GM18502 (cell line): ENCODE measurements at regions not wholly inside any gene's neighbourhood (a gene's known extent, or its start where the extent isn't known, plus 50 kb on each side); places are given as distances from the start of the nearest gene placed in this dataset.
A peak's percentile ranks its signal among the peaks of the same experiment; 100 is the strongest.
"Not testable (repeated sequence)": the region's sequence is repeated elsewhere in the genome, so short reads cannot be mapped to it uniquely, and the experiment has no call there.

Experiments
- ATAC-seq: cut with Tn5 transposase; IDR thresholded peaks from one replicate; pipeline ENCODE4 v1.9.1; 2021; ENCODE audit warnings: mild to moderate bottlenecking; ENCODE audit not compliant: unreplicated experiment, poor library complexity

- no peak for ATAC-seq
Observed at GRCh38 chr3:18989237-18989795, 159.0 kb upstream of the KCNH8 start.

- no peak for ATAC-seq
Observed at GRCh38 chr3:18988614-18989229, 159.6 kb upstream of the KCNH8 start.

- no peak for ATAC-seq
Observed at GRCh38 chr3:18987862-18988447, 160.4 kb upstream of the KCNH8 start.

DNA sequence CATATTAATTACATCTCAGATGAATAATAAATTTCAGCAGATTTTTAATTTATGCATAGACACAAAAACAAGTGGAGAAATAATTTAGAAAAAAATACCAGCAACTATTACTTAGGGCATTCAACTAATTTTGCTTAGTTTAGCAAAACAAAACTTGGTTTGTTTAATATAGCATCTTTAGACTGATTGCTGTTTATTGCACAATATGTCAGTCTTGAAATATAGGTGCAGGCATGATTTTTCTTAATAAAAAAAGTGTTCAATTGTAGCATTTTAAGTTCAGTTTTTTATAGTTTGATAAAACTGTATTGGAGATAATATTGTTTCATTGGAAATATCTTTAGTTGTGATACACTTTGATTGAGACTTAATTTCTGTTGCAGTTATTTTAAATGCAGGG, 161.2 kb upstream of the KCNH8 start:
- no peak for ATAC-seq

DNA sequence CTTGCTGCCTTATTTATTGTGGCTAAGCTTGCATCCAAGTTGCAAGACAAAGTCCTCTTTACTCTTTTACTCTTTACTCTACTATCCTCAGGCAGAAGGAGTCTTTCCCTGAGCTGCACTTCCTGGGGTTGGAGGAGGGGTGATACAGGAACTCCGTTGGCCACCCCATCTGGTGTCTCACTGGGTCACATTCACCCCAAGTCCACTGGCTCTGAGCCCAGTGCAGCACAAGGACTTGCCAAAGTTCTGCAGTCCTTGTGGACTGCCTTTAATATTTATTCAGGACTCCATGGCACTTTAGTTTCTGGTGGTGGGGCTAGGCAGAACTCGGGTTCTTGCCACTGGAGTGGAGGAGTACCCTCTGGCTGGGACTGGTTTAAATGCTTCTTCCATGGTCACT, 165.4 kb upstream of the KCNH8 start:
- ATAC-seq: no peak

DNA sequence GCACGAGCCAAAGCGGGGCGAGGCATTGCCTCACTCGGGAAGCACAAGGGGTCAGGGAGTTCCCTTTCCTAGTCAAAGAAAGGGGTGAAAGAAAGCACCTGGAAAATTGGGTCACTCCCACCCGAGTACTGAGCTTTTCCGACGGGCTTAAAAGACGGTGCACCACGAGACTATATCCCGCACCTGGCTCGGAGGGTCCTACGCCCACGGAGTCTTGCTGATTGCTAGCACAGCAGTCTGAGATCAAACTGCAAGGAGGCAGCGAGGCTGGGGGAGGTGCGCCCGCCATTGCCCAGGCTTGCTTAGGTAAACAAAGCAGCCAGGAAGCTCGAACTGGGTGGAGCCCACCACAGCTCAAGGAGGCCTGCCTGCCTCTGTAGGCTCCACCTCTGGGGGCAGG, 172.2 kb upstream of the KCNH8 start:
- not testable (repeated sequence) for ATAC-seq

DNA sequence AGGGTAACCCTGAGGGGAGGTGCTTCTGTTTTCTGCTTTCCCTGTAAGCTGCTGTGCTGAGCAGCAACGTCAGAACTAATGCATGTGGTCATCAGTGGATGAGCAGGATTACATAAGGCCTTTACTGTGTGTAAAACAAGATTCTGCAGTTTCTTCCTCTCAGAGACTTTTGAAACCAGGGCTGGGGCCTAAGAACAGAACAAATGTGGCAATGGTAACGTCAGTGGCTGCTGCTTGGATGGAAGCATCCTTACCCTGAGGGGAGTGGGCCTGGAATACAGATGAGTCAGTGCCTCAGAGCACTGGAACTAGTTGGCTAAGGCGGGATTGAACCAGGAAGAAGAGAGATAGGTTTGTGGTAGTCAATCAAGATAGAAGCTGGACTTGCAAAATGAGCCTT, 180.2 kb upstream of the KCNH8 start:
- no peak for ATAC-seq

GRCh38 chr3:18965781-18966180, 182.5 kb upstream of the KCNH8 start:
- no peak for ATAC-seq

DNA sequence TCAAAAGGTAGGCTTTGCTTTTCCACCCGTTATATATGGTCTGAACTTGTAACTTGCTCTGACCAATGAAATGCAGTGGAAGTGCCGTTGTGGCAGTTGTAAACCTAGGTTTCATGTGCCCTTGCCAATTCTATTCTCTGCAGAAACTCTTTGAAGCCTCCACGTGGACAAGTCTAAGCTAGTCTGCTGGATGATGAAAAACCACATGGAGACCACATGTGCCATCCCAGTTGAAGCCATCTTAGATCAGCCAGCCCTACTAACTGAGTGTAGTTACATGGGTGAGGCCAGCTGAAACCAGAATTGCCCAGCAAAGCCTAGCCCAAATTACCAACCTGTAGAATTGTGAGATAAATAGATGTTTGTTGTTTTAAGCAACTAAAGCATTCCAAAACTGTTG, 183.7 kb upstream of the KCNH8 start:
- ATAC-seq: no peak

- no peak for ATAC-seq
Observed at GRCh38 chr3:18951333-18951732, 197.0 kb upstream of the KCNH8 start.

GRCh38 chr3:18946524-18946923, 201.8 kb upstream of the KCNH8 start:
- ATAC-seq: no peak

DNA sequence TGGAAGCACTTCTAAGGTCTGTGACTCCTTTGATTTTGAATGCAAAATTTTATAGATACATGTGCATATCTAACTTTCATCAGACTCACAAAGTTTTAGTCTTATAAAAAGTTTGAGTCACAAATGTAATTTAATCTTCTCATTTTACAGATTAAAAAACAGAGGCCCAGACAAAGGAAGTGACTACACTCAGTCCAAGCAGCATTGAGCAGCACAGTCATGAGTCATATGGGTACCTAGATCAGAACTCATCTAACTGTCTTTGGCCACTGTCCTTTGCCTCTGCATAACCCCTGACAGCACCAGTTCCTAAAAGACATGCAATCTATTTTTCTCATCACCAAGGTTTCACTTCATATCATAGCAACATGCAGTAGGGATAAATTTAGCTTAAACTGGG, 210.7 kb upstream of the KCNH8 start:
- ATAC-seq: peak; percentile 84

GRCh38 chr3:18919158-18919557, 229.2 kb upstream of the KCNH8 start:
- no peak for ATAC-seq

- ATAC-seq: no peak
Observed at GRCh38 chr3:18917923-18918322, 230.4 kb upstream of the KCNH8 start.

- ATAC-seq: no peak
Observed at GRCh38 chr3:18902081-18902793, 246.1 kb upstream of the KCNH8 start.

DNA sequence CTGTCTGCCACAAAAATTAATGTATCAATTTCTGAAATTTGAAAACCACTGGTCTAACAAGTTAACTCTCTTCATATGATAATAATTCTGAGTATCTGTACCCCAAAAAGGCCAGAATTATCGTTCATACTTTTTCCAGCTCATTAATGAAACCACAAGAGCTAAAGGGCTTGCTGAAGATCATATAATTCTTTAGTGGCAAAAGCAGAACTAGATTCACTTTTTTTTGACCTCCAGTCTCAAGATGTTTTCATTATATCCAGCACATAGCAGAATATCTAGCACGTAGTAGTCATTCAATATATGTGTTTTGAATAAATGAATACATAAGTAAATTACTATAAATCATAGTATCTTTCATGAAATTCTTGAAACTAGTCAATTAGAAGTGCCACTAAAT, 246.7 kb upstream of the KCNH8 start:
- no peak for ATAC-seq

DNA sequence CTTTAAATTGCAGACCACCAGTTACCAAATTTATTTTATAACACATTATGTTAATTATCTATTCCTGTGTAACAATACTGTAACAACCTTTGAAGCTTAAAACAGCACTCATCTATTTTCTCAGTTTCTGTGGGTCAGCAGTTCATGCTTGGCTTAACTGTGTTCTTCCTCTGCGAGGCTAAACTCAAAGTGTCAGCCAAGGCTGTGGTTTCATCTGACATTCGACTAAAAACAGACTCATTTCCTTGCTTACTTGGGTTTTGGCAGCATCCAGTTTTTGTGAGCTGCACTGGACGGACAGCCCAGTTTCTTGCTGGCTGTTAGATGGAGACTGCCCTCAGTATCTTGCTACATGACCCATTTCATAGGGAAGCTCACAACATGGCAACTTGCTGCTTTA, 247.3 kb upstream of the KCNH8 start:
- ATAC-seq: peak; percentile 86

- ATAC-seq: no peak
Observed at GRCh38 chr3:18898911-18899310, 249.4 kb upstream of the KCNH8 start.

DNA sequence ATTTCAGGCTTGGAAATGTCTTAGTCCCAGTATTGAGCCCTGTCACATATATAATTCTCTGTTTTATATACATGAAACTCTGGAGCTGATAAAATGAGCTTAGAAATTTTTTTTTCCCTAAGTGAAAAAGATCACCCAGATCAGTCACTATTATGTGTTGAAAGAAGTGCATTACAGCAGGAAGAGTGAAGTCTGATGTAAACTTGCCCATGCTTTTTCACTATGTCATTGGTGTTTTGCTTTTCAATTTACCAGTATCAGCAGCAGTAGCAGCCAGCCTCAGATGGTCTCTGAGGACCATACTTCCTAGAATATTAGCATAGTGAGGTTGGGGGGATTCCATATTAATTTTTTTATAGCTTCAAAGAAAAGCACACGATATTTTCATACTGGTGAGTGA, 255.6 kb upstream of the KCNH8 start:
- no peak for ATAC-seq

DNA sequence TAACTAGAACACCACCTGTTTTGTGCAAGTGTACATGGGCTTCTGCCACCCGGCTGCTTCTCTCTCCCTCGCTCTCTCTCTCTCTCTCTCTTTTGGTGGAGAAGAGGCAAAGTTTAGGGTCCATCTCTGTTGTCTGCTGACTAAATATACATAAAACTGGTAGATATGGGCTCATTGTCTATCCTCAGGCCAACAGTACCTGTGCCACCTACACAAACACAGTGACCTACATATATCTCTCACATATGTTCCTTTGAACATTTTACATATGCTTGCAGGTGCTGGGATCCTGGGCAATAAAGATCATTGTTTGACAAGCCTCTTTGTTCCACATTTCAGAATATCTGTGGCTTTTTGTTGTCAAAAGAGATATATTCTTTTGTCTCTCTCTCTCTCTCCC, 256.3 kb upstream of the KCNH8 start:
- ATAC-seq: no peak

DNA sequence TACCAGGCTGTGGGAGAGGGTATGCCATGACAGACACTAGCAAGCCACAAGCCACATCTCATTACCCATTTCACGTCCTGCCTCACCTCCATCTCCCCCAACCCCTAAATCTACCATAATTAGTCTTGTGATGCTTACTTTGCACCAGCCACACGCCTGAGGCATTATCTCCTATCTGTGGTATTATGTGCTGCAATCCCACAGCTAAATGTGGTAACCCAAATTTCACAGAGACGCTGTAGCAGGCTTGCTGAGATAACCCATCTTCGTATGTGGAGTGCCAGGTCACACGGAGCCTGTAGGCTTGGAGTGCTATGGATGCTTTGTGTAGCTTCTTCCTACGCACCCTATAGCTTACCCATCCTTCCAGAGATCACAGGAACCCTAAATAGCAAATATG, 256.7 kb upstream of the KCNH8 start:
- ATAC-seq: no peak

DNA sequence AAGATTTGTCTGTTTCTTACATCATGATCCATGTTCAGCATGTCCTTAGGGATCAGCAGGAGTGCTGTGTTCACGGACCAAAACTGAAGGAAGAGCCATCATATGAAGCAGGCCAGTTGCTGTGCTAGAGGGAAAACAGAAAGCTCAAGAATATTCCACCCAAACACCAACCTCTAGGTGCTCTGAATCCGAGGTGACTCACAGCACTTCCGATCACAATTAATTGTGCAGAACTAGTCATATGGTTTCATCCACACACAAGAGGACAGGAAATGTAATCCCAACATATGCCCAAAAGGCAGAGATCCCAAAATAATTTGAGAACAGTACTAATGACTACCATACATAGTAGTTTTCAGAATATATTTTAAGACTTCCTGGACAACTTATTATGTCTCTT, 257.9 kb upstream of the KCNH8 start:
- ATAC-seq: no peak
